ENCODE measurements at regions not wholly inside any gene's neighbourhood (a gene's known extent, or its start where the extent isn't known, plus 50 kb on each side); places are given as distances from the start of the nearest gene placed in this dataset.

DNA sequence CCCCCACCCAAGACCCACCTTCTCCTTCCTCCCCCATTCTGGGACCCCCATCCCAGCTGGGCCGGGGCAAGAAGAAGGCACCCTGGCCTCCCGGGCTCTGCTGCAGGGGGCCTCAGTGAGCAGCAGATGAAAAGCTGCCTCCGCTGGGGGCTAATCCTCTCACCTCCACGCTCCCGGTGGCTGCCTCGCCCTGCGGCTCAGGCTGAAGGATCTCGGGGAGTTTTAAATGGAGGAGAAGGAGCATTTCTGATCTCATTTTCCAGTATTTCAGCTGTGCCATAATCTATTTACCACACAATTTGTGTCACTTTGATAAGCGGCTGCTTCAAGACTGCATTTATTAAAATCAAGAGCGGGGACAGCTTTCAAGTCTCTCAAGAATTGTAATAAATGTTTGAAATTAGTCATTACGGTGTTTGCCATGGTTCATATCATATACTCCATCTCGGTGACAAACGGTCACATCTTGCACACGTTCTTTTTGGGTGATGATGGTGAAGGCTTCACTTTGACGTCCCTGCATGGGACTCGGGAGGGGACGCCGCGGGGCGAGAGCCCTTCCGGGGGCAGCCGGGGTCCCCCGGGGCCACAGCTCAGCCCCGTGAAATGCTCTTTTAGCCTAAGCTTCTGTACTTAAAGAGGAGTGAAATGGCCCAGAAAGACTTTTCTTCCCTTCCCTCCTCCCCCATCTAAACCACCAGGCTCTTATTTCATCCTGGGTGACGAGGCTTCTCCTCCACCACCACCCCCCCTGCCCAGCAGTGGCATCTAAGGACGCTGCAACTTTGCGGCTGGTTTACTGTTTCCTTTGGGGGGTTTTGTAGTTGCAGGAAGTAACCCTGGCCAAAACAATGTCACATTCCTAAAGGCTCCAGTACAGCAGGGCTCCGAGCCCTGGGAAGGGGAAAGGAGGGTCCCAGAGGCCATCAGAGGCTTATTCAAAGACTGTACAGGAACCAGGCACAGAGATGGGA is 313.1 kb upstream of the TNRC6C start:
- TF ChIP-seq, protein P1, sequence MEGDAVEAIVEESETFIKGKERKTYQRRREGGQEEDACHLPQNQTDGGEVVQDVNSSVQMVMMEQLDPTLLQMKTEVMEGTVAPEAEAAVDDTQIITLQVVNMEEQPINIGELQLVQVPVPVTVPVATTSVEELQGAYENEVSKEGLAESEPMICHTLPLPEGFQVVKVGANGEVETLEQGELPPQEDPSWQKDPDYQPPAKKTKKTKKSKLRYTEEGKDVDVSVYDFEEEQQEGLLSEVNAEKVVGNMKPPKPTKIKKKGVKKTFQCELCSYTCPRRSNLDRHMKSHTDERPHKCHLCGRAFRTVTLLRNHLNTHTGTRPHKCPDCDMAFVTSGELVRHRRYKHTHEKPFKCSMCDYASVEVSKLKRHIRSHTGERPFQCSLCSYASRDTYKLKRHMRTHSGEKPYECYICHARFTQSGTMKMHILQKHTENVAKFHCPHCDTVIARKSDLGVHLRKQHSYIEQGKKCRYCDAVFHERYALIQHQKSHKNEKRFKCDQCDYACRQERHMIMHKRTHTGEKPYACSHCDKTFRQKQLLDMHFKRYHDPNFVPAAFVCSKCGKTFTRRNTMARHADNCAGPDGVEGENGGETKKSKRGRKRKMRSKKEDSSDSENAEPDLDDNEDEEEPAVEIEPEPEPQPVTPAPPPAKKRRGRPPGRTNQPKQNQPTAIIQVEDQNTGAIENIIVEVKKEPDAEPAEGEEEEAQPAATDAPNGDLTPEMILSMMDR (conservative IDR thresholded peaks at IDR 0.05 in 1 of 2, IDR thresholded peaks at IDR 0.05 in 1 of 2; ENCODE audit: low read depth in 1 of 2, low read length in 2 of 2): peak in 1 of 2 donors; percentile 3
- no peak for TF ChIP-seq EZH2 (IDR thresholded peaks at IDR 0.05; ENCODE audit: low read length, missing control alignments)
